ENCODE measurements at regions not wholly inside any gene's neighbourhood (a gene's known extent, or its start where the extent isn't known, plus 50 kb on each side); places are given as distances from the start of the nearest gene placed in this dataset.

DNA sequence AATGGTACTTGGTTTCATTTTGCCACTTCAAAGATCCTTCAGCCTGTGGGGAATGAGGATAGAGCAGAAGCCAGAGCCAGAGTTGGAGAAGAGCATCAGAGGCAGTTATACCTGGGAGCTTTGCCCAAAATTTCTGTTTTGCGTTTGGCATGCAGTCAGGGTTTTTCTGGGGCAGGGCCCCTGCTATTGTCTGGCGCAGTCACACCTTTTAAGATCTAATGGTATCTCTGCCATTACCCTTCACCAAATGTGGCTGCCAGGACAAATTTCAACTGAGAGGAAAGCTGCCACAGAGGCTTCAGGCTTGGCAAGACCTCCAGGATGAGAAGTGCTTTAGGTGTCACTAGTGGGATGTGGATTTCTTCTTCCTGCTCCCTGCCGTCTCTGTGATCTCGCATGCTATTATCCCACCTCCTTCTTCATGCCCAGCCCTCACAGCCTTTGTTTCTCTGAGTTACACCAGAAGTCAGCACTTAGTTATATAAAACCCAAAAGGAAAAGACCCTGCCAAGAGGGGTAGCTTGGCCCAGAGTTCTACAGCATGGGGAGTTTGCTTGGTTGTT is 357.0 kb downstream of the TLE4 start:
- Mint-ChIP-seq H3K27ac (no peak overlapping the region), H3K4me1 (ENCODE audit: low read depth) (no peaks in the 10 kb centered on the region), H3K27me3 (no peaks in the 10 kb centered on the region), H3K36me3 (ENCODE audit: low read depth) (no peaks in the 10 kb centered on the region), H3K9me3 (no peaks in the 10 kb centered on the region), H3K4me3 (no peak overlapping the region)
- Histone ChIP-seq H3K9me3 (ENCODE audit: control insufficient read depth in 1 of 2, insufficient read depth in 1 of 2, low read length in 2 of 2) (no peaks in the 10 kb centered on the region), H3K4me1 (ENCODE audit: insufficient read depth, low read length) (no peaks in the 10 kb centered on the region), H3K27me3 (ENCODE audit: control insufficient read depth in 1 of 2, insufficient read depth in 2 of 2, low read length in 2 of 2) (no peaks in the 10 kb centered on the region), H3K36me3 (ENCODE audit: insufficient read depth, low read length) (no peaks in the 10 kb centered on the region), H3K4me3 (ENCODE audit: low read length) (no peak overlapping the region), H3K27ac (ENCODE audit: low read depth in 1 of 2, low read length in 2 of 2) (no peak overlapping the region)
- ATAC-seq (ENCODE audit: poor library complexity) (no peak), DNase-seq (no peak)
- ChIA-PET CTCF (no interaction called here), POLR2A (no interaction called here)
- intact Hi-C loops (cut with DNase I, micrococcal nuclease) = no loop called here
- TF ChIP-seq, protein P1, sequence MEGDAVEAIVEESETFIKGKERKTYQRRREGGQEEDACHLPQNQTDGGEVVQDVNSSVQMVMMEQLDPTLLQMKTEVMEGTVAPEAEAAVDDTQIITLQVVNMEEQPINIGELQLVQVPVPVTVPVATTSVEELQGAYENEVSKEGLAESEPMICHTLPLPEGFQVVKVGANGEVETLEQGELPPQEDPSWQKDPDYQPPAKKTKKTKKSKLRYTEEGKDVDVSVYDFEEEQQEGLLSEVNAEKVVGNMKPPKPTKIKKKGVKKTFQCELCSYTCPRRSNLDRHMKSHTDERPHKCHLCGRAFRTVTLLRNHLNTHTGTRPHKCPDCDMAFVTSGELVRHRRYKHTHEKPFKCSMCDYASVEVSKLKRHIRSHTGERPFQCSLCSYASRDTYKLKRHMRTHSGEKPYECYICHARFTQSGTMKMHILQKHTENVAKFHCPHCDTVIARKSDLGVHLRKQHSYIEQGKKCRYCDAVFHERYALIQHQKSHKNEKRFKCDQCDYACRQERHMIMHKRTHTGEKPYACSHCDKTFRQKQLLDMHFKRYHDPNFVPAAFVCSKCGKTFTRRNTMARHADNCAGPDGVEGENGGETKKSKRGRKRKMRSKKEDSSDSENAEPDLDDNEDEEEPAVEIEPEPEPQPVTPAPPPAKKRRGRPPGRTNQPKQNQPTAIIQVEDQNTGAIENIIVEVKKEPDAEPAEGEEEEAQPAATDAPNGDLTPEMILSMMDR (IDR thresholded peaks at IDR 0.05) = no peak

DNA sequence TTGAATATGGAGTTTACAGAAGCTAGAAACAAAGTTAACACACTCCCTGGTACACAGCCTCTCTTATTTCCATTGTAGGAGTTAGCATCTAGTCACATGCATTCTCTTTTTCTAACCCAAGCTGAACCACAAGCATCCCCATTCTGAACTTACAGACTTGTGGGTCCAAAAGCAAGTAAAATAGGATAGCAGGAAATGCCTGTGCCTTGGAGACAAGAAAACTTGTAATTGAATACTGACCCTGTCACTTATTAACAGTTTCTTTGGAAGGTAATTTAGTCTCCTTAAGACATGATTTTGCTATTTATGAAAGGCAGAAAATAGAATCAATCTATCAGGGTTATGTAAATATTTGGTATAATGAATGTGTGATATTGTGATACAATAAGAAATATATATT is 353.6 kb downstream of the TLE4 start:
- no peak overlapping the region for H3K4me3 ChIP-seq (ENCODE audit: low read length)
- no peaks in the 10 kb centered on the region for H3K27me3 Mint-ChIP-seq
- TF ChIP-seq, protein P1 (IDR thresholded peaks at IDR 0.05) = no peak
- POLR2A ChIA-PET = no interaction called here
- intact Hi-C loops (cut with DNase I, micrococcal nuclease) = no loop called here
- H3K27me3 ChIP-seq (ENCODE audit: control insufficient read depth in 1 of 2, insufficient read depth in 2 of 2, low read length in 2 of 2) = no peaks in the 10 kb centered on the region
- H3K36me3 Mint-ChIP-seq (ENCODE audit: low read depth) = no peaks in the 10 kb centered on the region
- ATAC-seq (ENCODE audit: poor library complexity) (no peak), DNase-seq (no peak)
- no peaks in the 10 kb centered on the region for H3K36me3 ChIP-seq (ENCODE audit: insufficient read depth, low read length)
- no peak overlapping the region for H3K27ac Mint-ChIP-seq
- no peaks in the 10 kb centered on the region for H3K9me3 Mint-ChIP-seq
- no peaks in the 10 kb centered on the region for H3K9me3 ChIP-seq (ENCODE audit: control insufficient read depth in 1 of 2, insufficient read depth in 1 of 2, low read length in 2 of 2)
- CTCF ChIA-PET = no interaction called here
- no peaks in the 10 kb centered on the region for H3K4me1 ChIP-seq (ENCODE audit: insufficient read depth, low read length)
- H3K4me1 Mint-ChIP-seq (ENCODE audit: low read depth) = no peaks in the 10 kb centered on the region
- H3K27ac ChIP-seq (ENCODE audit: low read depth in 1 of 2, low read length in 2 of 2) = no peak overlapping the region
- H3K4me3 Mint-ChIP-seq = no peak overlapping the region

DNA sequence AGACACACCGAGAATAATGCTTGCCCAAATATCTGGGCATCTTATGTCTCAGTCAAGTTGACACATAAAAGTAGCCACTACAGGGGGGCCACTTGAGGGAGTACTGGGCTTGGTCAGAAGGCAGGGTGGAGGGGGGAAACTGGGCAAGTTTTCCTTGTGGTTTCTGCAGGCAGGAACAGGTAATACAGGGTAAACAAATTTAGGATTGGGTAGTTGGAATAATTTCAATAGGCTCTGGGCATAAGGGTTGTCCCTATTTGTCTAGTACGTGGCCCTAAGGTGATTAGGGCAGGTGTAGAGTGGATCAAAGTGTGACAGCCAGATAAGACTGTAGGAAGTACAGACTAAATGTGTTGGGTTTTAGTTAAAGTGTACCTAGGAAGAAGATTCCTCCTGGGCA is 353.1 kb downstream of the TLE4 start:
- Mint-ChIP-seq H3K4me3 (no peak overlapping the region), H3K27me3 (no peaks in the 10 kb centered on the region), H3K9me3 (no peaks in the 10 kb centered on the region), H3K4me1 (ENCODE audit: low read depth) (no peaks in the 10 kb centered on the region), H3K36me3 (ENCODE audit: low read depth) (no peaks in the 10 kb centered on the region), H3K27ac (no peak overlapping the region)
- POLR2A ChIA-PET = no interaction called here
- no peak overlapping the region for H3K4me3 ChIP-seq (ENCODE audit: low read length)
- H3K4me1 ChIP-seq (ENCODE audit: insufficient read depth, low read length) = no peaks in the 10 kb centered on the region
- CTCF ChIA-PET = no interaction called here
- H3K36me3 ChIP-seq (ENCODE audit: insufficient read depth, low read length) = no peaks in the 10 kb centered on the region
- H3K27ac ChIP-seq (ENCODE audit: low read depth in 1 of 2, low read length in 2 of 2) = no peak overlapping the region
- H3K9me3 ChIP-seq (ENCODE audit: control insufficient read depth in 1 of 2, insufficient read depth in 1 of 2, low read length in 2 of 2) = no peaks in the 10 kb centered on the region
- TF ChIP-seq, protein P1 (IDR thresholded peaks at IDR 0.05) = no peak
- H3K27me3 ChIP-seq (ENCODE audit: control insufficient read depth in 1 of 2, insufficient read depth in 2 of 2, low read length in 2 of 2) = no peaks in the 10 kb centered on the region
- DNase-seq (no peak), ATAC-seq (ENCODE audit: poor library complexity) (no peak)
- intact Hi-C loops (cut with DNase I, micrococcal nuclease) = no loop called here

All from CD4-positive, alpha-beta T cell (primary cell).